ENCODE measurements at regions not wholly inside any gene's neighbourhood (a gene's known extent, or its start where the extent isn't known, plus 50 kb on each side); places are given as distances from the start of the nearest gene placed in this dataset.

GRCh38 chr12:118783703-118784102 is 197.6 kb upstream of the SRRM4 start:
- TF ChIP-seq CTCF (IDR thresholded peaks at IDR 0.05): no peak
- intact Hi-C loops (cut with DNase I; ENCODE audit: low total_unique reads): no loop called here

GRCh38 chr12:118790578-118790977 is 190.8 kb upstream of the SRRM4 start:
- intact Hi-C loops (cut with DNase I; ENCODE audit: low total_unique reads): no loop called here
- Histone ChIP-seq H3K4me3 (no peak overlapping the region), H3K36me3 (no peaks in the 10 kb centered on the region), H3K27me3 (no peaks in the 10 kb centered on the region), H3K27ac (no peak overlapping the region), H3K9me3 (no peaks in the 10 kb centered on the region), H3K4me1 (no peaks in the 10 kb centered on the region)
- no peak for DNase-seq
- TF ChIP-seq CTCF (IDR thresholded peaks at IDR 0.05): no peak

More at GRCh38 chr12:118783703-118784102, 197.6 kb upstream of the SRRM4 start:
- H3K27me3 ChIP-seq: no peaks in the 10 kb centered on the region
- DNase-seq: no peak
- H3K4me1 ChIP-seq: no peaks in the 10 kb centered on the region
- no peaks in the 10 kb centered on the region for H3K9me3 ChIP-seq
- H3K4me3 ChIP-seq: no peak overlapping the region
- H3K36me3 ChIP-seq: no peaks in the 10 kb centered on the region
- H3K27ac ChIP-seq: no peak overlapping the region

- no peaks in the 10 kb centered on the region for H3K4me1 ChIP-seq
- intact Hi-C loops (cut with DNase I; ENCODE audit: low total_unique reads): no loop called here
- H3K27ac ChIP-seq: no peak overlapping the region
- H3K4me3 ChIP-seq: no peak overlapping the region
- H3K9me3 ChIP-seq: no peaks in the 10 kb centered on the region
- no peak for TF ChIP-seq CTCF (IDR thresholded peaks at IDR 0.05)
- DNase-seq: no peak
- H3K27me3 ChIP-seq: no peaks in the 10 kb centered on the region
- no peaks in the 10 kb centered on the region for H3K36me3 ChIP-seq
Measured at GRCh38 chr12:118813778-118814357, 167.5 kb upstream of the SRRM4 start.

- no peak for TF ChIP-seq CTCF (IDR thresholded peaks at IDR 0.05)
- DNase-seq: no peak
- H3K9me3 ChIP-seq: no peaks in the 10 kb centered on the region
- H3K4me1 ChIP-seq: no peaks in the 10 kb centered on the region
- H3K27ac ChIP-seq: no peak overlapping the region
- no peaks in the 10 kb centered on the region for H3K27me3 ChIP-seq
- H3K4me3 ChIP-seq: no peak overlapping the region
- intact Hi-C loops (cut with DNase I; ENCODE audit: low total_unique reads): no loop called here
- H3K36me3 ChIP-seq: no peaks in the 10 kb centered on the region
Measured at GRCh38 chr12:118816296-118816695, 165.0 kb upstream of the SRRM4 start.

GRCh38 chr12:118821386-118821925 is 159.9 kb upstream of the SRRM4 start:
- Histone ChIP-seq H3K4me3 (no peak overlapping the region), H3K4me1 (no peaks in the 10 kb centered on the region), H3K27me3 (no peaks in the 10 kb centered on the region), H3K27ac (no peak overlapping the region), H3K36me3 (no peaks in the 10 kb centered on the region), H3K9me3 (no peaks in the 10 kb centered on the region)
- no peak for TF ChIP-seq CTCF (IDR thresholded peaks at IDR 0.05)
- intact Hi-C loops (cut with DNase I; ENCODE audit: low total_unique reads): no loop called here
- no peak for DNase-seq

GRCh38 chr12:118822512-118822911 is 158.8 kb upstream of the SRRM4 start:
- Histone ChIP-seq H3K27me3 (no peaks in the 10 kb centered on the region), H3K4me3 (no peak overlapping the region), H3K36me3 (no peaks in the 10 kb centered on the region), H3K4me1 (no peaks in the 10 kb centered on the region), H3K27ac (no peak overlapping the region), H3K9me3 (no peaks in the 10 kb centered on the region)
- no peak for DNase-seq
- no peak for TF ChIP-seq CTCF (IDR thresholded peaks at IDR 0.05)
- intact Hi-C loops (cut with DNase I; ENCODE audit: low total_unique reads): no loop called here

Data from tibial artery (tissue), 4 donors.